RWPE2 (cell line): ENCODE measurements at regions not wholly inside any gene's neighbourhood (a gene's known extent, or its start where the extent isn't known, plus 50 kb on each side); places are given as distances from the start of the nearest gene placed in this dataset.

Experiments
- ATAC-seq: fragments of 200-7000 bp; cut with Tn5 transposase; 3 replicates; pipeline ENCODE4 v1.9.1; 2021; ENCODE audit warnings: low read depth
- DNase-seq: peaks from one replicate; pipeline ENCODE4 v3.0.0-alpha.2; 2020; ENCODE audit warnings: low spot score
- H3K27ac ChIP-seq: fragments of 450-650 bp; 2 replicates; pipeline ENCODE4 v1.5.1; 2017; ENCODE audit warnings: mild to moderate bottlenecking; ENCODE audit not compliant: poor library complexity, severe bottlenecking
- H3K27me3 ChIP-seq: fragments of 250-450 bp; sonication (Bioruptor Pico); 2 replicates; pipeline ENCODE4 v1.5.1; 2021; ENCODE audit warnings: mild to moderate bottlenecking, moderate library complexity; ENCODE audit not compliant: insufficient read depth, poor library complexity, severe bottlenecking
- H3K36me3 ChIP-seq: fragments of 250-450 bp; sonication (Bioruptor Pico); 2 replicates; pipeline ENCODE4 v1.5.1; 2020; ENCODE audit warnings: low read depth, mild to moderate bottlenecking, moderate library complexity
- H3K4me1 ChIP-seq: fragments of 250-450 bp; sonication (Bioruptor Pico); 2 replicates; pipeline ENCODE4 v1.5.1; 2021; ENCODE audit warnings: mild to moderate bottlenecking, moderate library complexity; ENCODE audit not compliant: insufficient read depth, poor library complexity, severe bottlenecking
- H3K4me3 ChIP-seq: fragments of 250-450 bp; sonication (Bioruptor Pico); 2 replicates; pipeline ENCODE4 v1.5.1; 2021; ENCODE audit warnings: mild to moderate bottlenecking, moderate library complexity; ENCODE audit not compliant: severe bottlenecking
- H3K9me3 ChIP-seq: fragments of 250-450 bp; sonication (Bioruptor Pico); 2 replicates; pipeline ENCODE4 v1.5.1; 2021; ENCODE audit warnings: mild to moderate bottlenecking, moderate library complexity; ENCODE audit not compliant: severe bottlenecking
- CTCF ChIP-seq: fragments of 450-650 bp; IDR thresholded peaks from one replicate; pipeline ENCODE4 v1.5.1; 2017; ENCODE audit warnings: mild to moderate bottlenecking, moderate library complexity; ENCODE audit not compliant: poor library complexity, severe bottlenecking

- no peak overlapping the region for H3K4me3 ChIP-seq
- ATAC-seq (no peak; the same call in 2 of the 3 replicates), DNase-seq (no peak)
- no peaks in the 10 kb centered on the region for H3K9me3 ChIP-seq
- no peaks in the 10 kb centered on the region for H3K36me3 ChIP-seq
- H3K27me3 ChIP-seq: peaks cover 47% of the 10 kb centered on the region
- H3K27ac ChIP-seq: no peak overlapping the region
- no peaks in the 10 kb centered on the region for H3K4me1 ChIP-seq
- no peak for TF ChIP-seq CTCF
Observed at GRCh38 chr1:36707221-36707620, 224.5 kb upstream of the CSF3R start.

- no peak overlapping the region for H3K27ac ChIP-seq
- ATAC-seq (no peak), DNase-seq (no peak)
- H3K4me3 ChIP-seq: no peak overlapping the region
- H3K36me3 ChIP-seq: no peaks in the 10 kb centered on the region
- H3K4me1 ChIP-seq: no peaks in the 10 kb centered on the region
- H3K9me3 ChIP-seq: no peaks in the 10 kb centered on the region
- no peak for TF ChIP-seq CTCF
- peaks cover 43% of the 10 kb centered on the region for H3K27me3 ChIP-seq
Observed at GRCh38 chr1:36706416-36706815, 223.7 kb upstream of the CSF3R start.

GRCh38 chr1:36705629-36706028, 222.9 kb upstream of the CSF3R start:
- Histone ChIP-seq H3K4me1 (no peaks in the 10 kb centered on the region), H3K4me3 (no peak overlapping the region), H3K27ac (no peak overlapping the region), H3K27me3 (peaks cover 35% of the 10 kb centered on the region), H3K36me3 (no peaks in the 10 kb centered on the region), H3K9me3 (no peaks in the 10 kb centered on the region)
- no peak for TF ChIP-seq CTCF
- ATAC-seq (0 out of 3 replicates have a peak, but pooled peaks have one; percentile 35), DNase-seq (no peak)

- DNase-seq (no peak), ATAC-seq (peak; percentile 83)
- TF ChIP-seq CTCF: peak; percentile 80
- Histone ChIP-seq H3K27ac (no peak overlapping the region), H3K4me1 (no peaks in the 10 kb centered on the region), H3K36me3 (no peaks in the 10 kb centered on the region), H3K4me3 (no peak overlapping the region), H3K9me3 (no peaks in the 10 kb centered on the region), H3K27me3 (peaks cover 16% of the 10 kb centered on the region)
Observed at GRCh38 chr1:36703526-36704208, 221.0 kb upstream of the CSF3R start.

- no peak for TF ChIP-seq CTCF
- Histone ChIP-seq H3K9me3 (no peaks in the 10 kb centered on the region), H3K27ac (no peak overlapping the region), H3K36me3 (no peaks in the 10 kb centered on the region), H3K4me1 (no peaks in the 10 kb centered on the region), H3K27me3 (peaks cover 15% of the 10 kb centered on the region), H3K4me3 (no peak overlapping the region)
- ATAC-seq: no peak
- DNase-seq: no peak
Observed at GRCh38 chr1:36702963-36703362, 220.2 kb upstream of the CSF3R start.
